CD4-positive, alpha-beta T cell treated with Interferon alpha-2 for 1 hour (primary cell): ENCODE measurements at regions not wholly inside any gene's neighbourhood (a gene's known extent, or its start where the extent isn't known, plus 50 kb on each side); places are given as distances from the start of the nearest gene placed in this dataset.

ENCODE experiments used
- DNase-seq, 2 donors: peaks; one replicate each; pipeline ENCODE4 v3.0.0-alpha.2; 2020 to 2022

- DNase-seq = no peak
These were observed 484.0 kb upstream of the TGFBR2 start for GRCh38 chr3:30122359-30122758.

DNA sequence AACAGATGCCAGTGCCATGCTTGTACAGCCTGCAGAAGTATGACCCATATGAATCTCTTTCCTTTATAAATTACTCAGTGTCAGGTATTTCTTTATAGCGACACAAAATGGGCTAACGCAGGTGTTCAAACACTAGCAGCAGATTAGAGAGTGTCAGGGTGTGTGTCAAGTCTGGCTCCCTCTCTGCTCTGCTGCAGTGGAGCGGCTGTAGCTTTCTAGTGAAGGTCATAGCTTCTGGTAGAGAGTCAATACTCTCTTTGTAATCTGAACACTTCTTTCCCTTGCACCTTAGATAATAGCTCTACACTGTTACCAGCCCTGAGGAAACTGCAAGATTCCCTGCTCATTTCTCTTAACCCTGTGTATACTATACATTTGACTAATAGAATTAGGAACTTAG lies 483.2 kb upstream of the TGFBR2 start:
- DNase-seq = no peak

GRCh38 chr3:30123755-30124154 lies 482.6 kb upstream of the TGFBR2 start:
- no peak for DNase-seq

DNA sequence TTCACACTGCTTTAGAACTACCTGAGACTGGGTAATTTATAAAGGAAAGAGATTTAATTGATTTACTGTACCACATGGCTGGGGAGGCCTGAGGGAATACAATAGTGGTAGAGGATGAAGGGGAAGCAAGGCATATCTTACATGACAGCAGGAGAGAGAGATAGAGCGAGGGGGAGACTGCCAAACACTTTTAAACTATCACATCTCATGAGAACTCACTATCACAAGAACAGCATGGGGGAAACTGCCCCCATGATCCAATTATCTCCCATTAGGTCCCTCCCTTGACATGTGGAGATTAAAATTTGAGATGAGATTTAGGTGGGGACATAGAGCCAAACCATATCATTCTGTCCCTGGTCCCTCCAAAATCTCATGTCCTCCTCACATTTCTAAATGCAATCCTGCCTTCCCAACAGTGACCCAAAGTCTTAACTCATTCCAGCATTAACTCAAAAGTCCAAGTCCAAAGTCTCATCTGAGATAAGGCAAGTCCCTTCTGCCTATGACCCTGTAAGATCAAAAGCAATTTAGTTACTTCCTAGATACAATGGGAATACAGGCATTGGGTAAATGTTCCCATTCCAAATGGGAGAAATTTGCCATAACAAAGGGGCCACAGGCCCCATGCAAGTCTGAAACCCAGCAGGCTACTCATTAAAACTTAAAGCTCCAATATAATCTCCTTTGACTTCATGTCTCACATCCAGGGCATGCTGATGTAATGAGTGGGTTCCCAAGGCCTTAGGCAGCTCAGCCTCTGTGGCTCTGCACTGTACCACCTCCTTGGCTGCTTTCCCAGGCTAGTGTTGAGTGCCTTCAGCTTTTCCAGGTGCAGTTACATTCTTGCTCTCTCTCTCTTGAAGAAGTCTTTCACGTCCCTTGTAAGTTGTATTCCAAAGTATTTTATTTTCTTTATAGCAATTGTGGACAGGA lies 481.7 kb upstream of the TGFBR2 start:
- no peak for DNase-seq

- no peak for DNase-seq
These were observed 476.6 kb upstream of the TGFBR2 start for GRCh38 chr3:30129765-30130164.

DNA sequence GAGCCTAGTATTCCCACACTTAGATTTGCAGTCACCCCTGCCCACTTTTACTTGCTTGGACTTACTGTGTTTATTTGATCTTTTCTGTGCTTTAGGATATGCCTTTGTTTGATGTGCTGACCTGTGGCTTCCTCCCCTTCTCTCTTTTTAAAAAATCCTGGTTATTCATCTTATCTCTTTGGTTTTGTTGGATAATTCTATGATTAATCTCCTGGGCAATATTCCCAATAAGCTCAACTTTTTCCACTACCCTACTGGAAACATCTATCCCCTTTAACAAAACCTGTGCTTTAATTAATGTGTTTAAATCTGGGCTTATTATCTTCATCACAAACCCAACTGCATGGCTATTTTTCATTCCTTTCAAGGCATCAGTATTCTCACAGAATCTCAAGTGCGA lies 476.0 kb upstream of the TGFBR2 start:
- DNase-seq = no peak

GRCh38 chr3:30131191-30131590 lies 475.2 kb upstream of the TGFBR2 start:
- DNase-seq = no peak

DNA sequence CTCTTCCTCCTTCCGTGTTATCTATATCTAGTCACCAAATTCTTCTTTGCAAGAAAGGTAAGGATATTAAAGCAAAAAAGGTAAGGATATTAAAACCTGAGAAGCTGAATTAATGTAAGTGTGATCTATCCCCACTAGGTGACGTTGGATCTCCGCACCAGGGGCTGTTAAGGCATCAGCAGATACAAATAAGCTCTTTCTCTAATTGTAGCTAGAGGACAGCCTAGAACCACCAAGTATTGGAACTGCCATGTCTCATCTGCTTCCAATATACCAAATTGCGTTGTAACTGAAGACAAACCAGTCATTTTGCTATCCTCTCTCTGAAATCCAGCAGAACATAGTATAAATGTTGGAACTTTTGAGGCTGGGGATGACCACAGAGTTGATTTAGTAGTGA lies 471.2 kb upstream of the TGFBR2 start:
- DNase-seq = no peak

DNA sequence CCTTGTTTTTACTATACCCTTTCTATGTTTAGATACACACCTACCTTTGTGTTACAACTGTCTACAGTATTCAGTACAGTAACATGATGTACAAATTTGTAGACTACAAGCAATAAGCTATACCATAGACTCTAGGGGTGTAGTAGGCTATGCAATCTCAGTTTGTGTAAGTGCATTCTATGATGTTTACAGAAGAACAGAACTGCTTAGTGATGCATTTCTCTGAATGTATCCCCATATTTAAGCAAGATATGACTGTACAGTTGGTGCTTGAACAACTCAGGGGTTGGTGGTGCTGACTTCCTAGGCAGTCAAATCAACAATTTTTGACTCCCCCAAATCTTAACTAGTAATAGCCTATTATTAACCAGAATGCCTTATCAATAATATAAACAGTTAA lies 467.1 kb upstream of the TGFBR2 start:
- no peak for DNase-seq

DNA sequence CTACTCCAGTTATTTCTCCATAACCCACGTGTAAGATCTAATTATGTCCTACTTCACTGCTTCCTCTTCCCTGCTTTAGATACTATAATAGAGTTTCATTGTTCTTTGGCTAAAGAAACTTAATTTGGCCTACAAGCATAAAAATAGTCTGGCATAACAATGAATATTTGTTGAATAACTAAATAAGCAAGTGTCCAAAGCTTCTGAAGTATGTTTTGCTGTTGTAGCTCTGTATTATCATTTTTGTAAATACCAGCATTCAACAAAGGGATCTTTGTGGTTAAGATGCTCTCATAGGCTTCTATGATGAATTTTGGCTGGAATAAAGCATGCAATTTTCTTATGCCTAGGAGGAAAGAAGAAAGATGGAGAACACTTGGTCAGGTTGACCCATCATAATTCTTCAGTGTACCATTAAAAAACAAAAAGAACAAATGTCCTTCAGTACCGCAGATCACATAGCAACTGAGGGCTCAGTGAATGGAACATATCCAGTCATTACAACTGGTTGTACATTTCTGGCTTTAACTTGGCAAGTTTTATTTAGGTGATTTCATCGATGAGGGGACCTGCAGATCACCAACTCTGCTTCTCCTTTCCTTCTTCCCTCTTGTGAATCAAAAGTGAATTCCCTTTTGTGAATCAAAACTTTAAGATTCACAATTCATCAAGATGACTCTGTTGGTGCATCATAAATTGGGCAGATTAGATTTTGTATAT lies 465.9 kb upstream of the TGFBR2 start:
- no peak for DNase-seq

- DNase-seq = no peak
These were observed 465.2 kb upstream of the TGFBR2 start for GRCh38 chr3:30141178-30141581.

DNA sequence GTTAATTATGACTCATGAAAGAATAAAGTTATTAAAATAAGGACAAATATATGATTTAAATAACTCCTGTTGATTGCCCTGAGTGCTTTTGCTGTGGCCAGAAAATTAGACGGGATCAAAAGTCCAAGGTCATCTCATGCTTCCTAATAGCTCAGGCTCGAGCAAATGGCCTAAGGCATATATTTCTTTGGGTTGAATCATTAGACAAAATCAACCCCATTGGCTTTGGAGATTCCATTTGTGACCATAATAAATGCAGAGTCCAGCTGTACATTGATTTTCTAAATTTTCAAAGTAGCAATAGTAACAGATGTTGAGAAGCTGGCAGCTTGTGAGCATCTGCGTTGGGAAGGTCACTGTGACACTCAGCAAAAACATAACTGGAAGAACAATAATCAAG lies 464.5 kb upstream of the TGFBR2 start:
- DNase-seq = no peak

- DNase-seq = no peak
These were observed 463.5 kb upstream of the TGFBR2 start for GRCh38 chr3:30142946-30143345.

GRCh38 chr3:30145281-30145680 lies 461.1 kb upstream of the TGFBR2 start:
- no peak for DNase-seq

DNA sequence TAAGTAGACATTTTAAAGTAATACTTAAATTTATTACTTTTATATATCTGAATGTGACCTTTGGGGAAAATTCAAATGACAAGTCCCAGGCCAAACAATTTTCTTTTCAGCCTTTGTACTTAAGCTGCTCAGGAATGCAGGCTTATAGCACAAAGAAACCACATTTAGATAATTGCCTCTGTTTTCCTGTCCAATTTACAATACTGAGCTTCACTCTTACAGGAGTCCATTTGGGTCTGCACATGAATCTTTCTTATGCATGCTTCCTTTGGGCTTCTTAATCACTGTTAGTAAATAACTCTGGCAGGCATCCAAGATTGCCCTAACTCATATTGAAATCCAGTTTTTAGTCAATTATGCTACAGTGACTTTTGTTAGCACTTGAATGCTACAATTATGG lies 459.4 kb upstream of the TGFBR2 start:
- no peak for DNase-seq

DNA sequence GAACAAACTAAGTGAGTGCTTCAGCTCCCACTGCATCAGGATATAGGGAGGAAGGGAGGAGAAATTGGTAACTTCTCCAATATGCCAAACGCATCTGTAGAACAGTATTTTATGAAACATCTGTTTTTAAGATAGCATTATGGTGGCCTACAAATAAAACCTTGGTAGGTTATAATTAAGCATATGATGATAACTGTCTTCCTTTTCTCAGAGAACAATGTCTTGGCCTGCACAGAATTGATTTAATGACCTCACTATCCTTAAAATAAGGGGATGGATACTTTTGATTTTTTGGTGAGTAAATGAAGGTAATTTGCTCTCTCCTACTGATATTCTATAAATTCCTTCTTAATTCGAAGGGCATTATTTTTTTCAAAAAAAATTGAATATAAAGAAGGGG lies 451.5 kb upstream of the TGFBR2 start:
- DNase-seq = no peak

DNA sequence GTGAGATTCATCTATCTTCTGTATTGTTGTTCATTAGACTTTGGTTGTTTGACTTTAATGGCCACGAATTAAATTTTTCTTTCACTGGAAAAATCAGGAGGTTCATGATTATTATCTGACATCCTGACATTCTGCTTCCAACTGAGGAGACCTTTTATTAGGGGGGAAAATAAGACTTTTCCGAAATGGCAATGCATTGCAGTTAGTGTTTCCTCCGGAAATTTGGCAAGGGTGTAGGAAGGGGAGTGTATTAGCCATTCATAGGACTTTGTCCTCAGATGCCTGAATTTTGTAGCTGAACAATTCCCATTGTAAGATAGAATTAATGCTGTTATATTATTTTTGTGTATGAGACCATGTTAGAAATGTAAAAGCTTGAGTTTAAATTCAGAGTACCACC lies 450.6 kb upstream of the TGFBR2 start:
- DNase-seq = no peak

GRCh38 chr3:30156586-30157498 lies 449.6 kb upstream of the TGFBR2 start:
- DNase-seq = no peak

- no peak for DNase-seq
These were observed 445.0 kb upstream of the TGFBR2 start for GRCh38 chr3:30161375-30161774.

- no peak for DNase-seq
These were observed 443.8 kb upstream of the TGFBR2 start for GRCh38 chr3:30162579-30162978.

DNA sequence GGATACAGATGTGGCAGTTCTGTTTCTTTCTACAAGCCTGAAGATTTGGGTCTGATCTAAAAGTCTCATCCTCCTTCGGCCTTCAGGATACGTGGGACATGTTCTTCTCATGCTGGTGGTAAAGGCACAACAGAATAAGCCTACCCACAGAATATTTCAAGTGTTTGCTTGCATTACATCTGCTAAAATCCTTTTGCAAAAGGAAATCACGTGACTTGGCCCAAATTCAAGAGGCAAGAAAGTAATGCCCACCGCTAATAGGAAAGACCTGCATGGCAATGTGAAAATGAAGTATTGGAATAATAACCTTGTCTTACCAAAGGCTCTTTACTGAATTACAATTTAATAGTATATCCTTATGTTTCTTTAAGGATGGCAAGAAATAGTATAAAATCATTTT lies 439.9 kb upstream of the TGFBR2 start:
- no peak for DNase-seq

- DNase-seq = no peak
These were observed 438.8 kb upstream of the TGFBR2 start for GRCh38 chr3:30167541-30168011.

DNA sequence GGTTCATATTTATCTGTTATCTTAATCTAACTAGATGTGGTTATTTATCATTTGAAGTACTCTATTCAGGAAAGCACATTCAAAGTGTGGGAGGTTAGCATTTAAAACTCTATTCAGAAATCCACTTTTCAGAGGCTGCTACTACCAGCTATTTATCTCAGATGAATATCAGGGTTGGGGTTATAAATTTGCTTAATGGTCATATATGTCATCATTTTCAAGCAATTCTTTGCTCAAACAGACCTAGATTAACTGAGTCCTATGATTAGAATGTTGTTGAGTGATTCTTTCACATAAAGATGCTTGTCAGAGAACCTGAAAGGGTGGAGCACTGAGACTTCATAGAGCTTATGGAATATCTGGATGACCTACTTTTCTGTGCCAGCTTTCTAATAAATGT lies 436.9 kb upstream of the TGFBR2 start:
- DNase-seq = no peak
